Mesothelial cell of epicardium (in vitro differentiated cells): ENCODE measurements at regions not wholly inside any gene's neighbourhood (a gene's known extent, or its start where the extent isn't known, plus 50 kb on each side); places are given as distances from the start of the nearest gene placed in this dataset.
"Not testable (repeated sequence)": the region's sequence is repeated elsewhere in the genome, so short reads cannot be mapped to it uniquely, and the experiment has no call there.

Experiments
- DNase-seq, 2 experiments: peaks; one replicate each; pipeline ENCODE4 v3.0.0; 2021; ENCODE audit warnings: low spot score in 2 of 2; ENCODE audit not compliant: unreplicated experiment in 2 of 2
- H3K27ac Mint-ChIP-seq: 2 replicates; pipeline ENCODE4 v1.8.0; 2021; ENCODE audit warnings: mixed read lengths
- H3K27me3 Mint-ChIP-seq: 2 replicates; pipeline ENCODE4 v1.8.0; 2021; ENCODE audit warnings: low read depth, mixed read lengths
- H3K36me3 Mint-ChIP-seq: 2 replicates; pipeline ENCODE4 v1.8.0; 2021; ENCODE audit warnings: mixed read lengths
- H3K4me1 Mint-ChIP-seq: 2 replicates; pipeline ENCODE4 v1.8.0; 2021; ENCODE audit warnings: mixed read lengths
- H3K4me3 Mint-ChIP-seq: 2 replicates; pipeline ENCODE4 v1.8.0; 2021; ENCODE audit warnings: mild to moderate bottlenecking, moderate library complexity, mixed read lengths
- H3K9me3 Mint-ChIP-seq: 2 replicates; pipeline ENCODE4 v1.8.0; 2021; ENCODE audit warnings: mixed read lengths
- TF ChIP-seq, protein P1 (sequence below): fragments of 200-600 bp; sonication (generic); IDR thresholded peaks from one replicate; pipeline ENCODE4 v1.5.0; 2021; ENCODE audit warnings: antibody characterized with exemption; ENCODE audit not compliant: unreplicated experiment

DNA sequence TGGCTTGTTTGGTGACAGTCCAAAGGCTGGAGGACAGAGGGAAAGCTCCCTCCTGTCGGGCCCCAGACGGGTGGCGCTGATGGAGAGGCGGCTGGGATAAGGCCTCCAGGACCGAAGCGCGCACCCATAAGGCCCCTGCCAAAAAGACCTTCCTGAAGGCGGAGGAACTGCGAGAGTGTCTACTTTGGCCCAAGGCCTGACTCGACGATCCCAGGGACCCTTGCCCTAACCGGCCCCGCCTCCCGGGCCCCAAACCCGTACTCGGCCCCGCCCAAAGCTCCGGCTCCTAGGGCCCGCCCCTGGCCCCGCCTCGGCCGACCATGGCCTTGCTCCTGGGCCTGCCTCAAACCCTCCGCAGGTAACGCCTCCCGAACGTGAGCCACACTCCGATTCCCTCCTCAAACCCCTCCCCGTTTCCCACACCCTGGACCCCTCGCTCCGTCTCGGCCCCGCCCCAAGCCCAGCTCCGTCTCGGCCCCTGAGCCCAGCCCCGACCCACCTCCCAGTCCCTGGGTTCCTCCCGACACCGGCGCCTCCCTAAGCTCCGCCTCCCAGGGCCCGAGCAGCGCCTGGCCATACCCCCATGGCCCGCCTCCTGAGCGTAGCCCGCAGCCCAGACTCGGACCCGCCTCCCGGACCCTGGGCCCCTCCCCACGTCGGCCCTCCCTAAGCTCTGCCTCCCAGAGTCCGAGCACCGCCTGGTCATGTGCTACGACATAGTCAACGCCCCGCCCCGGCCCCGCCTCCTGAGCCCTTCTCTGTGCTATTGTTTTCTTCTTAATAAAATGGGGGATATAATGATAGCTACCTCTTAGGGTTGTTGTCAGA lies 90.0 kb upstream of the DRD5 start:
- Mint-ChIP-seq H3K36me3 (no peaks in the 10 kb centered on the region), H3K27ac (peak overlapping the region; percentile 85), H3K9me3 (no peaks in the 10 kb centered on the region), H3K4me1 (peaks cover 15% of the 10 kb centered on the region), H3K4me3 (peak overlapping the region; percentile 79), H3K27me3 (peaks cover 1% of the 10 kb centered on the region)
- TF ChIP-seq, protein P1, sequence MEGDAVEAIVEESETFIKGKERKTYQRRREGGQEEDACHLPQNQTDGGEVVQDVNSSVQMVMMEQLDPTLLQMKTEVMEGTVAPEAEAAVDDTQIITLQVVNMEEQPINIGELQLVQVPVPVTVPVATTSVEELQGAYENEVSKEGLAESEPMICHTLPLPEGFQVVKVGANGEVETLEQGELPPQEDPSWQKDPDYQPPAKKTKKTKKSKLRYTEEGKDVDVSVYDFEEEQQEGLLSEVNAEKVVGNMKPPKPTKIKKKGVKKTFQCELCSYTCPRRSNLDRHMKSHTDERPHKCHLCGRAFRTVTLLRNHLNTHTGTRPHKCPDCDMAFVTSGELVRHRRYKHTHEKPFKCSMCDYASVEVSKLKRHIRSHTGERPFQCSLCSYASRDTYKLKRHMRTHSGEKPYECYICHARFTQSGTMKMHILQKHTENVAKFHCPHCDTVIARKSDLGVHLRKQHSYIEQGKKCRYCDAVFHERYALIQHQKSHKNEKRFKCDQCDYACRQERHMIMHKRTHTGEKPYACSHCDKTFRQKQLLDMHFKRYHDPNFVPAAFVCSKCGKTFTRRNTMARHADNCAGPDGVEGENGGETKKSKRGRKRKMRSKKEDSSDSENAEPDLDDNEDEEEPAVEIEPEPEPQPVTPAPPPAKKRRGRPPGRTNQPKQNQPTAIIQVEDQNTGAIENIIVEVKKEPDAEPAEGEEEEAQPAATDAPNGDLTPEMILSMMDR = no peak
- peak; percentile 90 to 97 for DNase-seq

DNA sequence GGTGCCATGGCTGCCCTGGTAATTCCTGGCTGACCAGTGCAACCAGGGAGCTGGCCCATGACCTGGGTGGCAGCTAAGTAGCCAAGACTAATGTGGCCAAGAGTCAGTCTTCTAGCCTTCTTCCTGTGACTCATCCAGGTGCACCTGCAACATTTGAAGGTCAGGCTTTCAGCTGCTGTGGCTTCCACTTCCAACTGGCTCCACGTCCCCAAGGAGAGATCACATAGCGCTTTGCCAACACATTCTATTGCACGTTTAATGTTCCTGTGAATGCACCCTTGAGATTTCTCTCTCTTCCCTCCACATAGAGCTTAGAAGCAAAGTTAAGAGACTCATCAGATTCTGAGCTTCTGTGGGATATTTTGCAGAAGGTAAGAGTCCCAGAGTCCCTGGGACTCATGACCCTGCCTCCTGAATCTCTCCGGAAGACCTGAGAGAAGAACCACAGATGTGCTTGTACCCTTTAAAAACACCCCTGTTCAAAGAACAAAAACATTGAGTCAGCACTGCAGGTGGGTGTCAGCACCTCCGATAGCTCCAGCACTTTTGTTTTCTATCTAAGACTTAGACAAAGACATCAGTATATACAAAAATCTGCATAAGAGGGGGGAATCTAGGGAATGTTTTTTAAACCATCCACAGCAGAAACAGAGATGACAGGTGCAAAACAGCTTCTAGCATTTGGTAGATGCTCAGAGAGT lies 88.5 kb upstream of the DRD5 start:
- H3K4me1 Mint-ChIP-seq = peaks cover 15% of the 10 kb centered on the region
- not testable (repeated sequence) for H3K36me3 Mint-ChIP-seq, H3K27ac Mint-ChIP-seq, H3K27me3 Mint-ChIP-seq, DNase-seq, H3K9me3 Mint-ChIP-seq, H3K4me3 Mint-ChIP-seq

DNA sequence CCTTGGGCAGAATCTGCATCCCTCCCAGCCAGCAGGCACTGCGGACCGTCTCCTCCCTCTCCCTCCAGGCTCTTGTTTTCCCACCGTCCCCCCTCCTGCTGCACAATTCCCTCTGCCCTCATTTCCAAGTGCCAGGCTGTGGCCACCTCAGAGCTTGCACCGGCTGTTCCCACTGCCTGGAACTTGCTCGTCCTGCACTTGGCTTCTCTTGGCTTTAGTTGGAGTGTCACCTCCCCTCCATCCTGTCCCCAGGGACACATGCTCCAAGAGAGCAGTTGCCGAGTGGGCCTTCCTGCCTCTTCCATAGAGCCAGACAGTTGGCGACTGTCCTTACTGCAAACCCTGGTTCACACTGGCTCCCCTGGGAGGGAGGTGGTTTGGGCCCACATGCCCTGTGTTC lies 87.0 kb upstream of the DRD5 start:
- H3K4me3 Mint-ChIP-seq, DNase-seq, H3K27me3 Mint-ChIP-seq, H3K9me3 Mint-ChIP-seq, H3K36me3 Mint-ChIP-seq, H3K27ac Mint-ChIP-seq: not testable (repeated sequence)
- H3K4me1 Mint-ChIP-seq = peaks cover 12% of the 10 kb centered on the region

DNA sequence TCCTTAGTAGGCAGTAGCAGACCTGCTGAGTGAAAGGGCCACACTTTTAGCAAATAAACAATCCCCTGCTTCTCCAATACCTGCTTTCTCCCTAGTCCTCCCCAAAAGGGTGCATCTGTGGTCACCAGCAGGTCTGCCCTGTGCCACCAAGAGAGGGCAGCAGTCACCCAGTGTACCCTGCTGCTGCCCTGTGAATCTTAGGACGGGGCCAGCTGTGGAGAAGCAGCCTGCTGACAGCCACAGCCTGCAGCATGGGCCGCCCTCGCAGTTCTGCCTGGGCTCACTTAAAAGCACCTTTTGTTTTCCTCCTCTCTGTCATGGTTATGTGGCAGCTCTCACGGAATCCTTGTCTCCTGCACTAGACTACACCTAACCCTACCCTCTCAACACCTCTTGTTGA lies 85.4 kb upstream of the DRD5 start:
- H3K27me3 Mint-ChIP-seq, H3K4me3 Mint-ChIP-seq, H3K9me3 Mint-ChIP-seq, H3K4me1 Mint-ChIP-seq, DNase-seq, H3K27ac Mint-ChIP-seq, H3K36me3 Mint-ChIP-seq: not testable (repeated sequence)

DNA sequence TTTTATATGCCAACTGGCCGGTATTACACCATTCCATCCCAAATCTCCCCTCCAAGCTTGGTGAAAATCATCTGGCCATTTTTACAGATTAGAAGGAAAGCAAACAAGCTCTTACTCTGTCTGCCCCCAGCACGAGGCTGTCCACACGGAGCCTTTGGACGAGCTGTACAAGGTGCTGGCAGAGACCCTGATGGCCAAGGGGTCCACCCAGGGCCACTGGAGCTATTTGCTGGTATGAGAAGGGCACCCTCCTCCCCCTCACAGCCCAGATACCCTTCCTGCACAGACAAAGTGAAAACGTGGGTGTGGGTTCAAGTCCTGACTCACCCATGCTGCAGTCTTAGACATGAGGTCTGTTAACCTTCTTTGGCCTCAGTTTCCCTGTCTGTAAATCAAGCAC lies 84.9 kb upstream of the DRD5 start:
- not testable (repeated sequence) for H3K4me3 Mint-ChIP-seq, H3K4me1 Mint-ChIP-seq, DNase-seq, H3K27ac Mint-ChIP-seq, H3K9me3 Mint-ChIP-seq, H3K27me3 Mint-ChIP-seq, H3K36me3 Mint-ChIP-seq

DNA sequence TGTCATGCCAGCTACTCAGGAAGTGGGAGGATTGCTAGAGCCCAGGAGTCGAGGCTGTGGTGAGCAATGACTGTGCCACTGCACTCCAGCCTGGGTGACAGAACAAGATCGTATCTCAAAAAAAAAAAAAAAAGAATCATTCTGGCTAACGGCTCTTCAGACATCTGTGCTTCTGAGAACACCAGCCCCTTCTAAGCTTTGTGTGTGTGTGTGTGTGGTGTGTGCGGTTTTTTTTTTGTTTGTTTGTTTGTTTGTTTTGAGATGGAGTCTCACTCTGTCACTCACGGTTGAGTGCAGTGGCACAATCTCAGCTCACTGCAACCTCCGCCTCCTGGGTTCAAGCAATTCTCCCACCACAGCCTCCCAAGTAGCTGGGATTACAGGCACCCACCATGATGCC lies 79.4 kb upstream of the DRD5 start:
- H3K27me3 Mint-ChIP-seq, DNase-seq, H3K27ac Mint-ChIP-seq, H3K36me3 Mint-ChIP-seq, H3K9me3 Mint-ChIP-seq, H3K4me3 Mint-ChIP-seq, H3K4me1 Mint-ChIP-seq: not testable (repeated sequence)

DNA sequence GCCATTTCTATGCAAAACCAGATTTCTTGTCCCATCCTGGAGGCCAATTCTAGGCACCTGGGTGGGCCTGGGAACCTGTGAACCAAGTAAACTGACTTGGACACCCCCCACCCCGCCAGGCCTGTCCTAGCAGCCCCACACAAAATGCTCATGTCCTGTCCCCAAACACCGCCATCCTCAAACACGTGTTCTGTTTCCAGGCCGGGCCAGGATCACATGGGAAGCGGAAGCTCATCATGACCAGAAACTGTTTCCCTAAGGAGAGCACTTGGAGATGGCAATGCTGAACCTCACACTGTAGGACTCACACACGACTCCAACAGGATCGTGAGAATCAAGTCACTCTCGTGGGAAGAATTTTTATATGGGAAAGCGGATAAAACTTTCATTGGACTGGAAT lies 78.7 kb upstream of the DRD5 start:
- not testable (repeated sequence) for H3K4me3 Mint-ChIP-seq, H3K27ac Mint-ChIP-seq, DNase-seq, H3K9me3 Mint-ChIP-seq, H3K36me3 Mint-ChIP-seq, H3K27me3 Mint-ChIP-seq, H3K4me1 Mint-ChIP-seq

DNA sequence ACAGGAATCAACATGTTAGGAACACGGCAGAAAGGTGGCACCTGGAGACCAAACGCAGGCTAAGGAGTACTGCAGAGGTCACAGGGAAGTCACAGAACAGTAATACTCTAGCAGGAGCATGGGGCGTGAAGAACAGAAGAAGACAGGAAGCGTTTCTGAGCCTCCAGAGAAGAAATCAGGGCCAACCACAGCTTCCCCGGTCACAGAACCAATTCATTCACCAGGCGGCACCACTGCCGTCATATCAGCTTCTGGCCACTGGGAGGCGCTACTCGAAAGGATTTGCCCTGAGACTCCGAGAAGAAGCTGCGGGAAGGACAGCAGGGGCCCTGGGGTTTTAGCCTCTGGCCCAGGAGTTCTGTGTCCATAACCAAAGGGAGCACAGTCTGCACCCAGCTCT lies 78.0 kb upstream of the DRD5 start:
- peak in 1 of 2 experiments; percentile 67 for DNase-seq
- Mint-ChIP-seq H3K27ac (no peak overlapping the region), H3K9me3 (no peaks in the 10 kb centered on the region), H3K27me3 (no peaks in the 10 kb centered on the region), H3K36me3 (no peaks in the 10 kb centered on the region), H3K4me3 (no peak overlapping the region), H3K4me1 (peaks cover 3% of the 10 kb centered on the region)
- TF ChIP-seq, protein P1 = peak; percentile 71

DNA sequence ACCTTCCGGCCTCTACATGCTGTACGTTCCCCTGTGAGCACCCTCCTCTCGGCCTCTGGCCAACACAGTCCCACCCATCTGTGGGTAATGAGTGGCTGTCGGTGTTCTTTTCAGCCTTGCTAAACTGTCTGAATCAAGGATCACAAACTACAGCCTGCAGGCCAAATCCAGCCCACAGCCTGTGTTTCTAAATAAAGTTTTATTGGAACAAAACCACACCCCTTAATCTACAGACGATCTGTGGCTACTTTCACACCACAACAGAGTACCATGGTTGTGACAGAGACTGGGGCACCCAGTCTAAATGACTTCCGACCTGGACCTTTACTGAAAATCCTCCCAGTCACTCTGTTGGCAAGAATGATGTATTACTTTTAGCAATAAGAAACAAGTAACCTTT lies 77.3 kb upstream of the DRD5 start:
- H3K4me1 Mint-ChIP-seq, DNase-seq: not testable (repeated sequence)

More for the DNA sequence above, 77.3 kb upstream of the DRD5 start:
- not testable (repeated sequence) for H3K4me3 Mint-ChIP-seq, H3K27ac Mint-ChIP-seq, H3K36me3 Mint-ChIP-seq, H3K9me3 Mint-ChIP-seq, H3K27me3 Mint-ChIP-seq
